ENCODE measurements at regions not wholly inside any gene's neighbourhood (a gene's known extent, or its start where the extent isn't known, plus 50 kb on each side); places are given as distances from the start of the nearest gene placed in this dataset.

DNA sequence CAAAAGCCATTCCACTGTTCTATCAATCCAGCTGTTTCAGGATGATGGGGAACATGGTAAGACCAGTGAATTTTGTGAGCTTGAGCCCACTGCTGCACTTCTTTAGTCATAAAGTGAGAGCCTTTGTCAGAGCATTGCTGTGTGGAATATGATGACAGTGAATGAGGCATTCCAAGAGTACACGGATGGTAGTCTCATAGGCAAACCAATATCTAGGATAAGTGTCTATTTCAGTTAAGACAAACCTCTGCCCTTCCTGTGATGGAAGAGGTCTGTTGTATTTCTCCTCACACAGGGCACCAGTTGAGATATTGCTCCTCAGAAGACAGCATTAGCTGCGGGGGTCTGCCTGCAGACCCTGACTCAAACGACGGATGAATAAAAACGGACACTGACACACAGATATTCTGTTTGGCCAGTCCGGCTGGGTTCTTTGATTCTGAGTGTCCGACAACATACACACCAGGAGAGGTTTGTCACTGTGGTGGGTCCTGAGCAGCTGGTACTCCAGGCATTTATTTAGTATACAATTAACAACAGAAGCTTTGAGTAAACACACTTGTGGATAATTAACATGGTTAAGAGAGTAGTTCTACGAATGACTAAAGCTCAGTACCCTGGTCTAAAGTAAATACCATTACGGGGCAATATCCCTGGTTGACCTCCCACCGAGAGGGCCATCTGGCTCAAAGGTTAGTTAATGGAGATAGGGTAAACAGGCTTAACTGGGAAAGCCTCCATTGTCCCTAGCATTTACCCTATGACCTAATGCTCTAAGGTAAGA lies 121.7 kb downstream of the ZNF280B start:
- TF ChIP-seq CTCF (IDR thresholded peaks at IDR 0.05) (no peak), POLR2A (IDR thresholded peaks at IDR 0.05) (no peak), POLR2AphosphoS5 (IDR thresholded peaks at IDR 0.05) (no peak)

Data from breast epithelium (tissue), 3 donors.